GM18499 (cell line): ENCODE measurements at regions not wholly inside any gene's neighbourhood (a gene's known extent, or its start where the extent isn't known, plus 50 kb on each side); places are given as distances from the start of the nearest gene placed in this dataset.

Experiments
- ATAC-seq: cut with Tn5 transposase; IDR thresholded peaks from one replicate; pipeline ENCODE4 v1.9.1; 2021; ENCODE audit warnings: moderate number of reproducible peaks; ENCODE audit not compliant: insufficient read depth, unreplicated experiment

GRCh38 chr2:145017149-145017548 is 497.2 kb upstream of the ZEB2 start:
- no peak for ATAC-seq

GRCh38 chr2:145016711-145017110 is 496.8 kb upstream of the ZEB2 start:
- ATAC-seq = no peak

- no peak for ATAC-seq
Measured at GRCh38 chr2:145015561-145015960, 495.6 kb upstream of the ZEB2 start.

- ATAC-seq = no peak
Measured at GRCh38 chr2:145012806-145013205, 492.9 kb upstream of the ZEB2 start.

- no peak for ATAC-seq
Measured at GRCh38 chr2:145012214-145012670, 492.3 kb upstream of the ZEB2 start.

GRCh38 chr2:145010635-145011034 is 490.7 kb upstream of the ZEB2 start:
- ATAC-seq = no peak

- ATAC-seq = no peak
Measured at GRCh38 chr2:145007960-145008263, 488.0 kb upstream of the ZEB2 start.

GRCh38 chr2:145007093-145007959 is 487.4 kb upstream of the ZEB2 start:
- no peak for ATAC-seq

GRCh38 chr2:145002624-145003023 is 482.7 kb upstream of the ZEB2 start:
- ATAC-seq = no peak

GRCh38 chr2:145000376-145000775 is 480.5 kb upstream of the ZEB2 start:
- no peak for ATAC-seq

- ATAC-seq = no peak
Measured at GRCh38 chr2:144999936-145000335, 480.0 kb upstream of the ZEB2 start.

- ATAC-seq = no peak
Measured at GRCh38 chr2:144999071-144999875, 479.4 kb upstream of the ZEB2 start.

- ATAC-seq = no peak
Measured at GRCh38 chr2:144998435-144998834, 478.5 kb upstream of the ZEB2 start.

GRCh38 chr2:144996225-144996795 is 476.4 kb upstream of the ZEB2 start:
- no peak for ATAC-seq

- ATAC-seq = no peak
Measured at GRCh38 chr2:144995482-144995881, 475.6 kb upstream of the ZEB2 start.

- ATAC-seq = no peak
Measured at GRCh38 chr2:144990661-144991060, 470.7 kb upstream of the ZEB2 start.

GRCh38 chr2:144989579-144990270 is 469.8 kb upstream of the ZEB2 start:
- no peak for ATAC-seq

- no peak for ATAC-seq
Measured at GRCh38 chr2:144988591-144988990, 468.7 kb upstream of the ZEB2 start.

- ATAC-seq = no peak
Measured at GRCh38 chr2:144986691-144987090, 466.8 kb upstream of the ZEB2 start.

GRCh38 chr2:144984038-144984437 is 464.1 kb upstream of the ZEB2 start:
- ATAC-seq = no peak

GRCh38 chr2:144983107-144983506 is 463.2 kb upstream of the ZEB2 start:
- ATAC-seq = no peak
